ENCODE measurements at regions not wholly inside any gene's neighbourhood (a gene's known extent, or its start where the extent isn't known, plus 50 kb on each side); places are given as distances from the start of the nearest gene placed in this dataset.
A peak's percentile ranks its signal among the peaks of the same experiment; 100 is the strongest.
"Not testable (repeated sequence)": the region's sequence is repeated elsewhere in the genome, so short reads cannot be mapped to it uniquely, and the experiment has no call there.

DNA sequence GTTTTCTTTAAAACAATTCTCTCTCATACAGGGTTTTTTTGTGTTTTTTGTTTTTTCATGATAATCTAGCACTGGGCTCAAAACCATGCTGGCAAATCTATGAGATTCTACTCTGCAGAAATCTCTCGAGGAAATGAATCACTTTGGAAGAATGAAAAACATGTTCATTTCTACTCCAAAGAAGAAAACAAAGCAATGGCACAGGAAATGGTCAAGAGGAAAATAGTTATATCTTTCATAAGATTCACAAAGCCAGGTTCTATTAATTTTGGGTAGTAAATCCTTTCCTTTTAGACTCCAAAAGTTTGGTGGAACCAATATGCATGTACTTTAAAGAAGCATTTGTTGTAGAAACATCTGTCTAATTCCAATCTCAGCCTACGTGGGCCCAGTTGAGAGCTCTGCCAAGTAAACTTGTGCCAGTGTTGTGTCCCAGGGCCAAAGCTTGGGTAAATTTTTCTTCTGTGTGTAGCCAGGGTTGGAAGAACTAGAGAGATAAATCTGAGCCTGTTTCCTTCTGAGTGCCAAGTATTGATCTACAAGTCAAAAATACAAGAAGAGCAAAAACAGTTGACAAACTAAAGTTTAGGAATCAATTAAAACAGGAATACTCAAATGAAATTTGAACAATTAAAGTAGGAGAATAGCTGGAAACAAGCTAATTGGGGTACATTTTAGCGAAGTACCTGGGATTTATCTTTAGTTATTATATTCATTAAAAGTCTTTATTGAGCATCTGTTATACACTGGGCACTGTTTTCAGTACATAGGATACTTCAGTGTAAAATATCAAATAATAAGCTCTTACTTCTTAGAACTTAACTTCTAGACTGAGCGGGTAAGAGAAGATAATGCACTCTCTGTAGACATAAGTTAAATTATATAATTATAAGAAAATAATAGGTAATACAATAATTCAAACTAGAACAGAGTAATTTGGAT lies 657.5 kb upstream of the NECTIN3 start:
- peak; percentile 41 for DNase-seq

DNA sequence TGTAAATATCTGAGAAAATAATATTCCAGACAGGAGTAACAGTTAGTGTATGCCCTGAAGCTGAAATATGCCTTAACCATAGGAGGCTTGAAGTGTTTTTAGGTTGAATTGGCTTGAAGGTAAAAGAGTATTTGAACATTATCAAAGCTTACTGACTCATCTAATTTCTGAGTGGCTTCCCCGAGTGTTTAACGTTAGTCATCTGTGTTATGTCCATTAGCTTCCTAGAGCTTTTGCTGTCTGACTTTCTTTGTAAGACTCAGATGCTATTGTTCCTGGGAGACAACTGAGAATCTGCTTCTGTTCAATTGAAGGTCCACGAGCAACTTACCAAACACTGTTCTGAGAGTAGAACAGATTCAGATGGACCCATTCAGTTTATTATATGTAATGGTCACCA lies 656.8 kb upstream of the NECTIN3 start:
- peak; percentile 50 for DNase-seq

DNA sequence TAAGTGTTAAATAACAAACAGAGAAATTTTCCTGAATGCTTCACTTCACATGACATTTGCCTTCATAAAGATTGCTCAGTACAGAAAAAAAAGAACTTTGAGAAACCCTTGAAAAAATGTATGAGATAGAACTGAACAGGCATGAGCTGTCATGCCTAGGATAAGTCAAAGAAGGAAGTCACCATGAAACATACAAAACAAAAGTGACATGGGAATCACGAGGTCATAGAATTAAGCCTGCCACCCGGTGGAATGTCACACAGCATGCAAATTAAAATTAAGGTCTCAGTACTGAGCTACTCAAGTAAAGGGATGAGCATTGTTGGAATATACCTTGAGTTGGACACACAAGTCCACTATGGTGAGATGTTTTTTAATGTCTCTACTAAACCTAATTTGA lies 652.5 kb upstream of the NECTIN3 start:
- DNase-seq = peak; percentile 20

DNA sequence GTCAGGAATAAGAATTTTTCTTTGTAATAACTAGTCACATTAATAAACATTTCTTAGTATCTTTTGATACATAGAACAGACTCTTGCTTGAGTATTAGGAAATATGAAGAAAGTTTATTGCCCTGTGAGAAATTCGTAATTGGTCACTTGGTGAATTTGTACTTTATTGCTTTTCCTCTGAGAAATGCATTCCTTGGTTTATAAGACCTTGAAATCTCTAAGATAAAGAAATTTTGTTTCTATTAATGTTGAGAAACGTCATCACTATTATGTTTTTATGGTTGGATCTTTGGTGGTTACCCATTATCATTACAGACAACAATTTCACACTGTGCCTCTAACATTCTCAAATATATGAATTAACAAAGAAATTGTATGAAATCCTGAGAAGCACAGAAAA lies 652.0 kb upstream of the NECTIN3 start:
- no peak for DNase-seq

DNA sequence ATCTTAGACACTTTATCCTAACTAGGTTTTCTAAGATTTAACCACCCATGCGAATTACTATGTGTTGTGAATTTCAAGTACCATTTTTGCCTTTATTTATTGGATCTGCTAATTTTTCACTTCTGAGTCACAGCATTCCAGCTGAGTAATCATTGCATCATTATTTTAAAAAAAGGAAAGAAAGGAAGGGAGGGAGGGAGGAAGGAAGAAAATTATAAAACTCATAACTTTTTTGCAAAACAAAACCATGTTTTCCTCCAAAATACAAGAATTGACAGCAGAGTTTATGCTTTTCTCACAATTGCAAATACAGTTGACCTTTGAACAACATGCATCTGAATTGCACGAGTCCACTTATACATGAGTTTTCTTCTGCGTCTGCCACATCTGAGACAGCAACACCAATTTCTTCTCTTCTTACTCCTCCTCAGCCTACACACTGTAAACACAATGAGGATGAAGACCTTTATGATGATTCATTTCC lies 651.4 kb upstream of the NECTIN3 start:
- peak; percentile 73 for DNase-seq

DNA sequence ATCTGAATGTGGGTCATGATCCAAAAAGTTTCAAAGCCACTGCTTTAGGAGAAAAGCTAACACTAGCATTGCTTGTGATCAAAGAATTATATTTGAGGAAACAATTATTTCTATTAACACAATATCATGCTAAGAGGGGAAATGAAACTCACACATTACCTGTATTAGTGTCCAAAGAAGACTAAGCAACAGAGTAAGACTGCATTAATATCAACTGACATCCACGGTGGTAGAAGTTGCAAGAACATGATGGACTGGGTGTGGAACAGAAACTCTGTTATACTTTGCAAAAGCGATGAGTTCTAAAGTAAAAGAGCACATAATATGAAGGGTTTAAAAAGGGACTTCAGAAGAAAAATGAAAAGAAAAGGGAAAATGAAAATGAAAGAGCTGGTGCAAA lies 648.3 kb upstream of the NECTIN3 start:
- no peak for DNase-seq

DNA sequence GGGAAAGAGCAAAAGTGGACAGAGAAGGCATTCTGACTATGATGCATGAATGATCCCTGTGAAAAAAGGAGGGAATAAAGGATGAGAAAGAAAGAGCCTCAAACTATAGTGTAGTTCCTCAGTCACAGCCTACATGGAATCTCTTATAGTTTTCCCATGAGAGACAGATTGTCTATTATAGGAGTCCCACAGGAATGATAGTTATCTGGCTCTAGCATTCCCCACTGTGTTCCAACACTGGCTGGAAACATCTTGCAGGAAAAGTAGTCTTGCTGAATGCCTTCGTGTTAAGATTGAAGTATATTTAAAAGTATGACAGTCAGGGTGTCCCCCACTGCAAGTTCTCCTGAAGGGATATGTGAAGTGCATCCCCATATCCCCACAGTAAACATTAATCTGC lies 641.5 kb upstream of the NECTIN3 start:
- DNase-seq = no peak

DNA sequence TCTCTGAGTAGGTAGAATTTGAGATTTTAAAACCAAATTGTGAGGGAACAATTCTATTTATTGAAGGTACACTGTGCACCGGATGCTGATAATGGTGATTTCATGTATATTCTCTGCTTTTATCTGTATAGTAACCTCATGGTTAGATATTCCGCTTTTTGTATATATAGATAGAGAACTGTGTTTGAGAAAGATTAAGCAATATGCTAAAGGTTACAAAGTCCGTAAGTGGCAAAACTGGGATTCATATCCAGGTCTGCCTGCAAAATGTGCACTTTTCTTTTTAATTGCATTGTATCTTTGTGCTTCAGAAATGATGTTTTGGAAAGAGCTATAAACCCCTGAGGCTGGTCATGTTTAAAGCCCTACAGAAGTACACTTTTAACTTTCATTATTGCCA lies 635.4 kb upstream of the NECTIN3 start:
- no peak for DNase-seq

DNA sequence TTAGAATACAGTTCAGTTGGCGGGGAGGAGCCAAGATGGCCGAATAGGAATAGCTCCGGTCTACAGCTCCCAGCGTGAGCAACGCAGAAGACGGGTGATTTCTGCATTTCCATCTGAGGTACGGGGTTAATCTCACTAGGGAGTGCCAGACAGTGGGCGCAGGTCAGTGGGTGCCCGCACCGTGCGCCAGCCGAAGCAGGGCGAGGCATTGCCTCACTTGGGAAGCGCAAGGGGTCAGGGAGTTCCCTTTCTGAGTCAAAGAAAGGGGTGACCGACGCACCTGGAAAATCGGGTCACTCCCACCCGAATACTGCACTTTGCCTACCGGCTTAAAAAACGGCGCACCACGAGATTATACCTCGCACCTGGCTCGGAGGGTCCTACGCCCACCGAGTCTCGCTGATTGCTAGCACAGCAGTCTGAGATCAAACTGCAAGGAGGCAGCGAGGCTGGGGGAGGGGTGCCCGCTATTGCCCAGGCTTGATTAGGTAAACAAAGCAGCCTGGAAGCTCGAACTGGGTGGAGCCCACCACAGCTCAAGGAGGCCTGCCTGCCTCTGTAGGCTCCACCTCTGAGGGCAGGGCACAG lies 631.5 kb upstream of the NECTIN3 start:
- DNase-seq = not testable (repeated sequence)

DNA sequence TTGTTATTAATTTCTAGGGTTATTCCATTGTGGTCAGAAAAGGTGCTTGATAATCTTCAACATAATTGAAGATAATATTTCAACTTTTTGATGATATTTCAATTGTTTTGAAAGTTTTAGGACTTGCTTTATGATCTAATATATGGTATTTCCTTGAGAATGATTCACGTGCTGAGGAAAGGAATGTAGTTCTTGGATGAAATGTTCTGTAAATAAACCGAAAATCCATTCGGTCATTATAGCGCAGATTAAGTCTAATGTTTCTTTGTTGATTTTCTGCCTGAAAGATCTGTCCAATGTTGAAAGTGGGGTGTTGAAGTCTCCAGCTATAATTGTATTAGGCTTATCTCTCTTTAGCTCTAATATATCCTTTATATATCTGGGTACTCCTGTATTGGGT lies 617.5 kb upstream of the NECTIN3 start:
- no peak for DNase-seq

DNA sequence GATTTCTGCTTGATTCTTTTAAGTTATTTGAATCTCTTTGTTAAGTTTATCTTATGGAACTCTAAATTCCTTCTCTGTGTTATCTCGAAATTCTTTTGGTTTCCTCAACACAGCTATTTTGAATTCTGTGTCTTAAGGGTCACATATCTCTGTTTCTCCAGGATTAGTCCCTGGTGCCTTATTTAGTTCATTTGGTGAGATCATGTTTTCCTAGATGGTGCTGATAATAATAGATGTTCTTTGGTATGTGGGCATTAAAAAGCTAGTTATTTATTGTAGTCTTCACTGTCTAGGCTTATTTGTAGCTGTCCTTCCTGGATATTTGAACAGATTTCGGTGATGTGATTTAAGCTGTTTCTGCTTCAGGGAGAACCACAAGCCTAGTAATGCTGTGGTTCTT lies 615.6 kb upstream of the NECTIN3 start:
- DNase-seq = no peak

DNA sequence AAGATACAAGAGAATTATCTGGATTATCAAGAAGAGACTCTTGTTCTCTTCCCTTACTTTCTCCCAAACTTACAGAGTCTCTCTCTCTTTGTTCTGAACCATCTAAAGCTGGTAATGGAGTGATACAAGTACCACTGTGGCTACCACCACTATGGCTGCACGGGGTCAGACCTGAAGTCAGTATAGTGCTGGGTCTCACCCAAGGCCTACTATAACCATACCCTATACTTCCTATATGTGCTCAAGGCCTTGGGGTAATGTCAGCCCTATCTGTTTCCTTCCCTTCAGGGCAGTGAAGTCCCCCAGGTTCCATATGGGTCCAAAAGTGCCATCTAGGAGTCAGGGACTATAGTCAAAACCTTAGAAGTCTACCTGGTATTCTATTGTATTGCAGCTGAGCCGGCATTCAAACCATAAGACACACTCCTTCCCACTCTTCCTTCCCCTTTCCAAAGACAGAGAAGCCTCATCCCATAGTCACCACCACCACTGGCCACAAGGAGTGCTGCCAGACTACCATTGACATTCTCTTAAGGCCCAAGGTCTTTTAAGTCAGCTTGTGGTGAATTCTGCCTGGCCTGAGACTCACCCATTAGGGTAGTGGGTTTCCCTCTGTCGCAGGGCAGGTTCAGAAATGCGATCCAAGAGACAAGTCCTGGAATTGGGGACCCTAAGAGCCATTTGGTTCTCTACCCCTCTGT lies 615.0 kb upstream of the NECTIN3 start:
- no peak for DNase-seq

DNA sequence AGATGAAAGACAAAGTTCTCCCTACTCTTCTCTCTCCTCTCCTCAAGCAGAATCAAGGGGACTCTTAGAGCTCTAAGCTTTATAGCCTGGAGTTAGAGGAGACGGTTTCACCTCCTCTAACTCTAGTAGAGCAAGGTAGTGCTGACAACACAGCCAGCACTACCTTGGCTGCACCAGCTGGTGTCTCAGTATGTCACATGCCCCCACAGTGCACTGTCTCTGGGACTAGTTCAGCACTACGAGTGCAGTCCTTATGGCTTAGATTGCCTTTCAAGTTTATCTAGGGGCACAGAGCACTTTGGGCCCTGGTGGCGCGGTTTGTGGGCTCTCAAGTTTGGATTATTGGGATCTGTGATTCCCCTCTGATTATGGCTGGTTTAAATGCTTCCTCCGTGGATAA lies 614.1 kb upstream of the NECTIN3 start:
- DNase-seq = no peak

DNA sequence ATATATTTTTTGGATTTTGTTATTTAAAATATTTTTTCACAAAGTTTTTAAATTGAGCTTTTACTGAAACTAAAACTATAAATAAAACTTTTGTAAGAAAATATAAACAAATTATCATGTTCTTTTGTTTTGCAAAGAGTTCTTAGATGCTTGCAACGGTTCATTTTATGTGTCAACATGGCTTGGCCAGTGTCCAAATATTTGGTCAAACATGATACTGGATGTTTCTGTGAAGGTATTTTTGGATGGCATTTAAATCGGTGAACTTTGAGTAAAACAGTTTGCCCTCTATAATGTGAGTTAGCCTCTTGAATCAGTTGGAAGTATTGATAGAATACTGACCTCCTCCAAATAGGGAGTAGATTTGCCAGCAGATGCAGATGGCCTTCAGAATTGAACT lies 612.6 kb upstream of the NECTIN3 start:
- DNase-seq = no peak

DNA sequence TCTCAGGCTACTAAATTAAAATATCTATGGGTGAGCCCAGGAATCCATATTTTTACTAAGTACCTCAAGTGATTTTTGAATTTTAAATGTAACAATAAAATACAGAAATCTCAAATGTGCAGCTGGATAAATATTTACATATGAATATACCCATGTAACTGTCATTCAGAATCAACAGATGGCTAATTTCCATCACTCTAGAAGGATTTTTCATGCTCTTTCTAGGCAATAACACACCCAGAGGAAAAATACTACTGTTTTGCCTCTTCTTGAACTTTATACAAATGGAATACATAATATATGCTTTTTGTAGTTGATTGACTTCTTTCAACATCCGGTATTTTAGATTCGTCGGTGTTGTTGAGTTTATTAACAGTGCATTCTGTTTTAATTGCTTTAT lies 601.3 kb upstream of the NECTIN3 start:
- no peak for DNase-seq

DNA sequence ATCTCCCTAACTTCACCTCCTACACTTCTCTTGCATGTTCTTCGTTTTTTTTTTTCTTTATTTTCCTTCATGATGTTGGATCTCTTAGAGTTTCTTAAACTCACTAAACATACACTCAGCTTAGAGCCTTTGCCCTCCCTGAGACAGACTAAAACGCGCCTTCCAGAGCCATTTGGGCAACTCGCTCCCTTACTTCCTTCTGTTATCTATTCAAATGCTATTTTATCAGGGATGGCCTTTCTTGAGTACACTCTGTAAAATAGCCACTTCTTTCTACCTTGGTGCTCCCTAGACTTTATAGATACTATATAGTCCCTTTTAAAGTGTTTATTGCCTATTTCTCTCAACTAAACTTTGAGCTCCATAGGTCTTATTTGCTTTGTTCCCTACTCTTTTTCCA lies 598.2 kb upstream of the NECTIN3 start:
- DNase-seq = no peak

DNA sequence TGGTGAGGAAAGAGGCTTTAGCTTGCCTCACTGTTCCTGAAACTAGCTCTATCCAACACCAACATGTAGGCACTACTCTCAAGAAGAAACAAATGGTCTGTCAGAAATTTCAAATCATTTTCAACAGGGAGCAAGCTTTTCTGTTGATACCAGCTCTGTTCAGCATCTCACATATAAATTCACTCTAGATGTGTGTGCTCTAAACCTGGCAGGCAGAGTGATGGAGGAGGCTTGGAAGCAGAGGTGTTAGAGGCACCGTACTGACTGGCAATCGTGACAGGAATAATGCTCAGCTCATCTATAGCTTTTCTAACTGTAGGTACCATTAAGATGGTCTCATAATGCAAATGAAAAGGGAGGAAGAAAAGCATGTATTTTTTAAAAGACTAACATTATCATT lies 597.2 kb upstream of the NECTIN3 start:
- no peak for DNase-seq

DNA sequence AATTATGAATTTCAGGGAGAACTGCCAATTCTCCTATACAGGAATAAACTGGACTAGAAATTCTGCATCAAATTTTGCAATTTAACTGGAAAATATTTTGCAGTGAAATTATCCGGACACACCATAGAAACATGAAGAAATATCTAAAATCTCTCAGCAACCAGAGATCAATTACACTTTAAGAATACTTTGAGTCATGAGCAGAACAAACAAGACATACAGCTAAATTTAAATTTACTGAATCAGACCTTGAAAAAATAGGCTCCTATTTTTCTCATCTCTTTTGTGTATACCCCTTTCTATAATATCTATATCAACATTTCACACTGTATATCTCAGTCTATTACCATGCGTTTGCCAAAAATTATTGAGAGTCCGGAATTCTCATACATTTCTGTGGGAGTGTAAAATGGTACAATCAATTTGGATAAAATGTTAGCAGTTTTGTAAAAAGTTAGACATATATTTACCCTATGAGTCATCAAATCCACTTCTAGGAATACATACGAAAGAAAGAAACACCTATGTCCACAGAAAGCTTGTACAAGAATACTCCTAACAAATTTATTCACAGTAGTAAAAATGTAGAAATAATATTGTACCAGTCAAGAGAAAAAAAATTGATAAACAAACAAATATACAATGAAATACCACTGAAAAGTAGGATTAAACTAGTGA lies 593.1 kb upstream of the NECTIN3 start:
- DNase-seq = no peak

DNA sequence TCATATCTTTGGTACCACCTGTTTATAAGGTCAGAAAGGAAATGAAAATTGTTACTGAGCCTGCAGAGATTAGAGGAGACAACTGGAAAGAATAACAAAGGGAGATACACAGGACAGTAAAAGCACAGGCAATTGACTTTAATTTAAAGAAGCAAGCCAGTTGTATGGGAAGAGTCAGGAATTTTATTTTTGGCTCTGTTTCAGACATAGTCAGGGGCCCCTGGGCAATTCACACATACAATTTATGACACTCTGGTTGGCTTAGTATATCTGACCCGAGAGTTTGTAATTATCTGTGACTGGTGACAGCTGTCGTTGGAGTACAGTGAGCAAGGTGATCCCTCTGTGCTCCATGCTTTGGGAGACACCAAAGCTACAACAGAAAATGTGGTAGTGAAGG lies 591.9 kb upstream of the NECTIN3 start:
- DNase-seq = no peak

DNA sequence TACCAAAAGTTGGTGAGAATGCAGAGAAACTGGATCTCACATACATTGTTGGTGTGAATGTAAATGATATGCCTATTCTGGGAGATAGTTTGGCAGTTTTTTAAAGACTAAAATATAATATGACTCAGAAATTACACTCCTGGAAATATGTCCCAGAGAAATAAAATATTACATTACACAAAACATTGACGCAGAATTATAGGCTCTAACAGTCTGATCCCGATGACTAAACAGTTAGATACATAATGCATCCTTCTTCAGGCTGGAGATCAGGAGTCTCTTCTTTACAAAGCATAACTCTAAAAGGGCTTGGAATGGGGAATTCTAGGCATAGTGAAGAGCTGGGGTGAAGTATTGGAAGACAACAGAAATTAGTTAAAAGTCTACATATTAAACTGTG lies 586.2 kb upstream of the NECTIN3 start:
- DNase-seq = no peak

DNA sequence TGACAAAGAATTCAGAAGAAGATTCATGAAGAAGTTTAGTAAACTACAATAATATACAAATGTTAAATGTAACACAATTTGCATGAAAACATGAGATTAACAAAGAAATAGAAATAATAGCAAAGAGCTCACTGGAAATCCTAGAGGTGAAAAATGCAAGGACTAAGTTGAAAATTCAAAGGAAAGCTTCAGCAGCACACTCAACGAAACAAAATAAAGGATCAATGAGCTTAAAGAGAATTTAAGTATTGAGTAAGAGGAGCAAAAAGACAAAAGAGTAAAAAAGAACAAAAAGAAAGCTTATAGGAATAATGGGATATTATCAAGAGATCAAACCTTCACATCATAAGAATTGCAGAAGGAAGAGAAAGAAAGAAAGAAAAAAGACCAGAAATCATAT lies 583.8 kb upstream of the NECTIN3 start:
- DNase-seq = no peak

DNA sequence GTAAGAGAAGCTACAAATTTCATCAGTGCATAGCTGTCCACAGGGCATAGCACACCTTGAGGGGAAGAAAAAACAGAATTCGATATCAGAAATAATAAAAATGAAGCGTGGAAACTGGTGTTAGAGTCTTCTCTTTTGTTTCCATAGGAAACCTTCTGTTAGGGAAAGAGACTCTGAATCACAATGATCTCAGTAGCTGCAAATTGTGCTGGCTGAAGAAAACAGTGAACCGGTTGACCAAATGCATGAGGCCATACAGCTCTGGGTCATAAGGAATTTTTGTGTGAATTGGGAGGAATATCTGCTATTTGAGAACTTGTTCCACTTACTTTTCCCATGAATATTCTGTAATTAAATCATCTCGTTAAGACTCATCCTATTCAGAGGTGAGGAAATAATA lies 580.2 kb upstream of the NECTIN3 start:
- no peak for DNase-seq

DNA sequence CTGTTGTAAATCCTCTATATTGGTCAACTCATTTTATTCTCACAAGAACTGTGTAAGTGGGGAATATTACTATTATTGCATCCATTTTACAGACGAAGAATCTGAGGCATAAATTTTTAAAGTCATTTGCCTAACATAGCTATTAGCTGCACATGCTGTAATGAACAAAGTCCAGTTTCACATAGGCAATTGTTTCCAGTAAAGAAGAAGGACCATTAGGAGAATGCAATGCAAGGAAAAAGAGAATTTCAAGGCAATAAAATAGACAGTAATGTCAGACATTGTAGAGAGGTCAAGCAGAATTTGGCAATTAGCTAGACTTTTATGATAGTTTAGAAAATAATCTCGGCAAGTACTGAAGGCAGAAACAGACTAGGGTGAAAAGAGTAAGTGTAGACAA lies 578.7 kb upstream of the NECTIN3 start:
- no peak for DNase-seq
